ENCODE measurements at regions not wholly inside any gene's neighbourhood (a gene's known extent, or its start where the extent isn't known, plus 50 kb on each side); places are given as distances from the start of the nearest gene placed in this dataset.

DNA sequence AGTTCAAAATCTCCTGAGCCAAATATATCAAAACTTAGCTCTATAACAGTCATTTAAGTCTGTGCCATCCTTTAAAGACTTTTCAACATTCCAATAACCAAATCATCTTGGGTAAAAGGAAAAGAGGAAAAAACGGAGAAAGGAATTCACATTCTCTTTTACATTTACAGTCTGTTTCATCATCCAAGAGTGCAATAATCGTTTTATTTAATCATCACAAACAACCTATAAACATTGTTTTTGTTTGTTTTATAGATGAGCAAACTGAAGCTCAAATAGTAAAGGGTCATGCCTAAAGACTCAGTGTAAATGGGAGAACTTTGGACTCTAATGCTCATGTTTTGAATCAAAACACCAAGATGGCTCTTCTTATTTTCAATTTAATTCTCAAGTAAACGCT lies 252.3 kb downstream of the TOX3 start:
- Histone ChIP-seq H3K4me3 (ENCODE audit: insufficient read depth, low read depth, low read length) (no peak overlapping the region), H3K4ac (ENCODE audit: low read depth, low read length) (no peak overlapping the region), H3K27ac (ENCODE audit: insufficient read depth, low read length) (no peak overlapping the region), H3K18ac (ENCODE audit: low read depth, low read length) (no peak overlapping the region), H2BK5ac (ENCODE audit: low read depth, low read length, poor library complexity, severe bottlenecking) (no peak overlapping the region), H4K8ac (ENCODE audit: low read depth in 2 of 2, low read length in 2 of 2) (no peak overlapping the region), H4K20me1 (ENCODE audit: insufficient read depth, low read length) (no peaks in the 10 kb centered on the region), H3K9me1 (ENCODE audit: insufficient read depth, low read length) (no peaks in the 10 kb centered on the region), H3K4me2 (ENCODE audit: low read depth, low read length) (no peak overlapping the region), H3K14ac (replicated peaks; ENCODE audit: low read depth, low read length) (no peak overlapping the region), H4K91ac (ENCODE audit: insufficient read depth, low read depth, low read length) (no peak overlapping the region), H3K27me3 (ENCODE audit: control insufficient read depth, insufficient read depth, low read length) (no peaks in the 10 kb centered on the region), H3K36me3 (ENCODE audit: control insufficient read depth, insufficient read depth, low read length) (no peaks in the 10 kb centered on the region), H3K4me1 (ENCODE audit: control insufficient read depth, insufficient read depth, low read length) (no peaks in the 10 kb centered on the region), H2AFZ (replicated peaks; ENCODE audit: low read length, poor library complexity) (no peak overlapping the region), H2BK20ac (ENCODE audit: low read depth, low read length) (no peak overlapping the region), H3K79me1 (ENCODE audit: low read depth in 1 of 2, low read length in 2 of 2) (no peaks in the 10 kb centered on the region), H4K5ac (ENCODE audit: low read depth, low read length) (no peak overlapping the region), H2BK15ac (ENCODE audit: low read depth, low read length) (no peak overlapping the region), H3K23ac (ENCODE audit: low read depth, low read length) (no peak overlapping the region), H3K9me3 (ENCODE audit: control insufficient read depth, insufficient read depth, low read length) (no peaks in the 10 kb centered on the region), H3K56ac (ENCODE audit: extremely low read depth, insufficient read depth, low read length) (no peak overlapping the region), H2BK120ac (ENCODE audit: low read depth, low read length) (no peak overlapping the region), H3K9ac (ENCODE audit: low read depth, low read length) (no peak overlapping the region), H2AK5ac (ENCODE audit: low read depth, low read length) (no peak overlapping the region), H2AK9ac (replicated peaks; ENCODE audit: low read depth, low read length, poor library complexity) (no peak overlapping the region)
- no peak for ATAC-seq (ENCODE audit: low read depth)
- WGBS, 2 experiments (ENCODE audit: extremely low coverage in 2 of 2, insufficient read length in 1 of 2), result no CpG with 5 or more reads among the region's 3 CpGs
- BruUV-seq (replicated peaks), result no TSS peak
- in situ Hi-C loops (cut with MboI; ENCODE audit: low sequenced_read_pairs) (no loop called here), intact Hi-C loops (cut with micrococcal nuclease) (no loop called here), dilution Hi-C loops (cut with HindIII; ENCODE audit: low sequenced_read_pairs, unreplicated experiment) (no loop called here)
- DNase-seq, result no peak
- ChIA-PET CTCF (no interaction called here), POLR2A (ENCODE audit: unreplicated experiment) (no interaction called here)
- TF ChIP-seq MXI1 (IDR thresholded peaks at IDR 0.05; ENCODE audit: borderline replicate concordance, low read depth, low read length) (no peak), BHLHE40 (IDR thresholded peaks at IDR 0.05; ENCODE audit: low read depth, low read length) (no peak)

All from IMR-90 (cell line).